ENCODE measurements at regions not wholly inside any gene's neighbourhood (a gene's known extent, or its start where the extent isn't known, plus 50 kb on each side); places are given as distances from the start of the nearest gene placed in this dataset.
"Not testable (repeated sequence)": the region's sequence is repeated elsewhere in the genome, so short reads cannot be mapped to it uniquely, and the experiment has no call there.

DNA sequence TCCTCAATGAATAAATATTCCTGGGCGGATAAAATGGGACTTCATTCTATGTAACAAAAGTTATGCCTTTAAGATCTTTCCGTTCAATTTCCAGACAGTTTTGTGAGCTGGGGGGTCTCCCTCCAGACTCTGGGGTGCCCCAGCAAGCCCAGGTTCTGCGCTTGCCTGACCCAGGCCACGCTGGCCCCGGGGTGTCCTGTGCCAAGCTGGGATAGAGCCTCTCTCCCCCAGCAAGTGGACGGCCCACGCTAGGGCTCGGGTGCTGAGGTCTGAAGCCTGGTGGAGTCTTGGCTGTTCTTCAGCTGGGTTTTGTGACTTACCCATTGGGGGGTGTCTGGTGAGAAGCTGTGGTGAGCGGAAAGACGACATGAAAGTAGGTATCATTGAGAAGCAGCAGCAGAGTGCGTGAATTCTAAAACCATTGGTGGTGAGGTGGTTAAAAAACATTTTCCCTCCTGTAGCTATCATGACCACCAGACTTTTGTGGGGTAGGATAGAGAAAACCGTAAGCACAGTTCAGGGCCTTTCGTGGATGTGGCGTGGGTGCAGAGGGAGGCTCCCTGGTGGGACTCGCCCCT, 346.8 kb downstream of the ANAPC1 start:
- Histone ChIP-seq H3K9me3 (ENCODE audit: control extremely low read depth in 1 of 3, control insufficient read depth in 2 of 3, insufficient read depth in 1 of 3, low read length in 2 of 3) (no peaks in the 10 kb centered on the region), H2AFZ (ENCODE audit: insufficient read depth, low read depth, low read length, poor library complexity, severe bottlenecking) (no peak overlapping the region), H4K20me1 (ENCODE audit: control insufficient read depth, insufficient read depth, low read length, poor library complexity, severe bottlenecking) (no peaks in the 10 kb centered on the region), H3K9ac (ENCODE audit: low read length) (no peak overlapping the region), H3K79me2 (ENCODE audit: control insufficient read depth, insufficient read depth, low read length) (no peaks in the 10 kb centered on the region), H3K4me1 (ENCODE audit: control insufficient read depth in 2 of 2, insufficient read depth in 2 of 2, low read length in 2 of 2) (peaks cover 4 to 6% of the 10 kb centered on the region in 2 donors), H3K4me3 (ENCODE audit: control extremely low read depth in 1 of 5, extremely low read depth in 1 of 5, insufficient read depth in 1 of 5, low read depth in 2 of 5, low read length in 4 of 5) (no peak overlapping the region), H3K27me3 (replicated peaks in 1 of 4; ENCODE audit: control extremely low read depth in 1 of 4, control insufficient read depth in 3 of 4, insufficient read depth in 4 of 4, low read length in 3 of 4) (no peaks in the 10 kb centered on the region), H3K27ac (ENCODE audit: low read length in 2 of 2) (no peak overlapping the region), H3K4me2 (replicated peaks; ENCODE audit: low read depth, low read length, poor library complexity, severe bottlenecking) (no peak overlapping the region), H3K36me3 (replicated peaks in 1 of 2; ENCODE audit: control extremely low read depth in 1 of 2, control insufficient read depth in 1 of 2, extremely low read depth in 1 of 2, insufficient read depth in 2 of 2, low read length in 1 of 2) (no peaks in the 10 kb centered on the region)
- H3K27ac Mint-ChIP-seq, result no peak overlapping the region
- 98% methylated on average over 7 of the region's 15 CpGs for whole genome bisulfite sequencing (ENCODE audit: insufficient coverage)
- ATAC-seq (ENCODE audit: low read depth) (no peak), DNase-seq (no peak)
- intact Hi-C loops (cut with micrococcal nuclease), result no loop called here
- no peak for TF ChIP-seq EZH2 (IDR thresholded peaks at IDR 0.05; ENCODE audit: borderline replicate concordance, insufficient read depth, low read depth, low read length, poor library complexity, severe bottlenecking)
- TF ChIP-seq, protein P1, sequence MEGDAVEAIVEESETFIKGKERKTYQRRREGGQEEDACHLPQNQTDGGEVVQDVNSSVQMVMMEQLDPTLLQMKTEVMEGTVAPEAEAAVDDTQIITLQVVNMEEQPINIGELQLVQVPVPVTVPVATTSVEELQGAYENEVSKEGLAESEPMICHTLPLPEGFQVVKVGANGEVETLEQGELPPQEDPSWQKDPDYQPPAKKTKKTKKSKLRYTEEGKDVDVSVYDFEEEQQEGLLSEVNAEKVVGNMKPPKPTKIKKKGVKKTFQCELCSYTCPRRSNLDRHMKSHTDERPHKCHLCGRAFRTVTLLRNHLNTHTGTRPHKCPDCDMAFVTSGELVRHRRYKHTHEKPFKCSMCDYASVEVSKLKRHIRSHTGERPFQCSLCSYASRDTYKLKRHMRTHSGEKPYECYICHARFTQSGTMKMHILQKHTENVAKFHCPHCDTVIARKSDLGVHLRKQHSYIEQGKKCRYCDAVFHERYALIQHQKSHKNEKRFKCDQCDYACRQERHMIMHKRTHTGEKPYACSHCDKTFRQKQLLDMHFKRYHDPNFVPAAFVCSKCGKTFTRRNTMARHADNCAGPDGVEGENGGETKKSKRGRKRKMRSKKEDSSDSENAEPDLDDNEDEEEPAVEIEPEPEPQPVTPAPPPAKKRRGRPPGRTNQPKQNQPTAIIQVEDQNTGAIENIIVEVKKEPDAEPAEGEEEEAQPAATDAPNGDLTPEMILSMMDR (IDR thresholded peaks at IDR 0.05), result no peak
- H3K27me3 Mint-ChIP-seq, result peaks cover 3% of the 10 kb centered on the region
- peaks cover 15% of the 10 kb centered on the region for H3K4me1 Mint-ChIP-seq
- no peak overlapping the region for H3K4me3 Mint-ChIP-seq
- no peaks in the 10 kb centered on the region for H3K9me3 Mint-ChIP-seq (ENCODE audit: insufficient read depth)
- CTCF ChIA-PET, result no interaction called here
- POLR2A ChIA-PET, result no interaction called here

DNA sequence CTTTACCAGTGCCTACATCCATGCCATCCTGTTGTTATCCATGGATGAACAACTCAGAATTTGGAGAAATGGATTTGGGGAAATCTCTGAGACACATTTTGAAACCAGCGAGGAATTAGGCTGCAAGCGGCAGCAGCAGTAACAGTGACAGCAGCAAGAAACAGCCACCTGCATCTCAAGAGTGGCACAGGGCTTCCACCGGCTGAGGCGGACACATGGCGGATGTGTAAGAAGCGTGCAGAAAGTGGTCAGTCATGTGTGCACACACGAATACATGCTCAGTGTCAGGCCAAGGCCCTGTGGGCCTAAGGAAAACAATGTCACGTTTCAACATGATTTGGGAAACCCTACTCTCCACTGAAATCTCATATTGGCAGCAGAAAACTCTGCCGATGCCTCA, 344.0 kb downstream of the ANAPC1 start:
- H3K27me3 ChIP-seq (replicated peaks in 1 of 4; ENCODE audit: control extremely low read depth in 1 of 4, control insufficient read depth in 3 of 4, insufficient read depth in 4 of 4, low read length in 3 of 4); POLR2A ChIA-PET; H4K20me1 ChIP-seq (ENCODE audit: control insufficient read depth, insufficient read depth, low read length, poor library complexity, severe bottlenecking); H3K27ac ChIP-seq (ENCODE audit: low read length in 2 of 2); DNase-seq; H3K9me3 ChIP-seq (ENCODE audit: control extremely low read depth in 1 of 3, control insufficient read depth in 2 of 3, insufficient read depth in 1 of 3, low read length in 2 of 3); H3K9me3 Mint-ChIP-seq (ENCODE audit: insufficient read depth); H3K36me3 ChIP-seq (replicated peaks in 1 of 2; ENCODE audit: control extremely low read depth in 1 of 2, control insufficient read depth in 1 of 2, extremely low read depth in 1 of 2, insufficient read depth in 2 of 2, low read length in 1 of 2); H3K27ac Mint-ChIP-seq; CTCF ChIA-PET; H3K4me3 Mint-ChIP-seq; H3K4me2 ChIP-seq (replicated peaks; ENCODE audit: low read depth, low read length, poor library complexity, severe bottlenecking); H3K79me2 ChIP-seq (ENCODE audit: control insufficient read depth, insufficient read depth, low read length); intact Hi-C loops (cut with micrococcal nuclease); ATAC-seq (ENCODE audit: low read depth); H2AFZ ChIP-seq (ENCODE audit: insufficient read depth, low read depth, low read length, poor library complexity, severe bottlenecking); H3K4me3 ChIP-seq (ENCODE audit: control extremely low read depth in 1 of 5, extremely low read depth in 1 of 5, insufficient read depth in 1 of 5, low read depth in 2 of 5, low read length in 4 of 5); H3K4me1 Mint-ChIP-seq; H3K9ac ChIP-seq (ENCODE audit: low read length); H3K27me3 Mint-ChIP-seq; H3K4me1 ChIP-seq (ENCODE audit: control insufficient read depth in 2 of 2, insufficient read depth in 2 of 2, low read length in 2 of 2): not testable (repeated sequence)
- WGBS (ENCODE audit: insufficient coverage), result no CpG with 5 or more reads among the region's 9 CpGs

DNA sequence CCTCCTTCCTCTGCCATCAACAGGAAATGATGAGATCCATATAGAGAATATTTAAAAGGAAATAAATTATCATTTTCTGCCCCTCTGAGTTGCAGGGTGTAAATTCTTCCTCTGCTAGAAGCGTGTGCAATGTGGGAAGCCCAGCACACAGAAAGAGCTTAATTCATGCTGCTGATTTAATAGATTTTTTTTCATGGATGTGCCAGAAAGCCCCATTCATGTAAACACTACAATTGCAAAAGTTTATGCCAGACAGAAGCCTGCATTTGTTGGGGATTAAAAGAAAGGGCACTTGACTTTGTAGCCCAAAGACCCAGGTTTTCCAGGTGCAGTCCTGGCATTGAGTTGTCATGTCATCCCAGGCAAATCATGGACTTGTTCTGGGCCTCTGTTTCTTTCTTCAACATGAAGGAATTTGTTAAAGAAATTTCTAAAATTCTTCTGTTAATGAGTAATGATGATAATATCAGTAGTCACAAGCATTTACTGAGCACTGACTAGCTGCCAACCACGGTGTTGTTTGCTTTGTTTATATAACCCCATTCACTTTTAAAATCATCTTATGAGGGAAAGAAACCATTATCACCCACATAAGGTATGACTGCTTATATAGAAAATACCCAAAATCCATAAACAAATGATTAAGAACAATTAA, 341.7 kb downstream of the ANAPC1 start:
- intact Hi-C loops (cut with micrococcal nuclease); H3K4me1 ChIP-seq (ENCODE audit: control insufficient read depth in 2 of 2, insufficient read depth in 2 of 2, low read length in 2 of 2); H3K4me1 Mint-ChIP-seq; H3K4me2 ChIP-seq (replicated peaks; ENCODE audit: low read depth, low read length, poor library complexity, severe bottlenecking); H3K4me3 Mint-ChIP-seq; H3K4me3 ChIP-seq (ENCODE audit: control extremely low read depth in 1 of 5, extremely low read depth in 1 of 5, insufficient read depth in 1 of 5, low read depth in 2 of 5, low read length in 4 of 5); H3K27ac ChIP-seq (ENCODE audit: low read length in 2 of 2); H2AFZ ChIP-seq (ENCODE audit: insufficient read depth, low read depth, low read length, poor library complexity, severe bottlenecking); H3K27me3 Mint-ChIP-seq; POLR2A ChIA-PET; DNase-seq; H3K9me3 ChIP-seq (ENCODE audit: control extremely low read depth in 1 of 3, control insufficient read depth in 2 of 3, insufficient read depth in 1 of 3, low read length in 2 of 3); CTCF ChIA-PET; H3K27ac Mint-ChIP-seq; H3K27me3 ChIP-seq (replicated peaks in 1 of 4; ENCODE audit: control extremely low read depth in 1 of 4, control insufficient read depth in 3 of 4, insufficient read depth in 4 of 4, low read length in 3 of 4); H4K20me1 ChIP-seq (ENCODE audit: control insufficient read depth, insufficient read depth, low read length, poor library complexity, severe bottlenecking); H3K9ac ChIP-seq (ENCODE audit: low read length); ATAC-seq (ENCODE audit: low read depth); H3K36me3 ChIP-seq (replicated peaks in 1 of 2; ENCODE audit: control extremely low read depth in 1 of 2, control insufficient read depth in 1 of 2, extremely low read depth in 1 of 2, insufficient read depth in 2 of 2, low read length in 1 of 2); H3K9me3 Mint-ChIP-seq (ENCODE audit: insufficient read depth); H3K79me2 ChIP-seq (ENCODE audit: control insufficient read depth, insufficient read depth, low read length): not testable (repeated sequence)
- no CpG with 5 or more reads among the region's 2 CpGs for WGBS (ENCODE audit: insufficient coverage)
